GM12873 (cell line): ENCODE measurements at regions not wholly inside any gene's neighbourhood (a gene's known extent, or its start where the extent isn't known, plus 50 kb on each side); places are given as distances from the start of the nearest gene placed in this dataset.
A peak's percentile ranks its signal among the peaks of the same experiment; 100 is the strongest.

ENCODE experiments used
- TF ChIP-seq, protein P1 (sequence below): IDR thresholded peaks from 2 replicates; pipeline ENCODE4 v1.5.1; 2012; ENCODE audit warnings: low read depth, mild to moderate bottlenecking, moderate library complexity, low read length, control low read depth; ENCODE audit not compliant: insufficient read depth; ENCODE audit errors: missing control alignments

DNA sequence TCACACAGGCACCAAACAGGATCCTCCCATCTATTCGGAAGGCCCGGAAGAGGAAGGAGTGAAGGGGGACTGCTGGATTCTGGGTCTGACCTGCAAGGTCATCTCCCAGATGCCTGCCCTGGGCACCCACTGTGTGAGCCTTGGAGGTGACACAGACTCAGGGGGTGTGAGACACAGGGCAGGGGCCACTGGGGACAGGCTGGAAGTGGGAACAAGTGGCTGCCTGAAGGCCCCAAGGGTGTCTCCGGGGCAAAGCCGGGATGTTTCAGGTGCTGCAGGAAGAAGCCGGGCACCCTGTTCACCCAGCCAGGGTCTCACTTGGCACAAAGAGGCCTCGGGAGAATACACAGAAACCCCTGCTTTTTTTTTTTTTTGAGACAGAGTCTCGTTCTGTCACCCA lies 385.5 kb downstream of the CTTN start:
- TF ChIP-seq, protein P1, sequence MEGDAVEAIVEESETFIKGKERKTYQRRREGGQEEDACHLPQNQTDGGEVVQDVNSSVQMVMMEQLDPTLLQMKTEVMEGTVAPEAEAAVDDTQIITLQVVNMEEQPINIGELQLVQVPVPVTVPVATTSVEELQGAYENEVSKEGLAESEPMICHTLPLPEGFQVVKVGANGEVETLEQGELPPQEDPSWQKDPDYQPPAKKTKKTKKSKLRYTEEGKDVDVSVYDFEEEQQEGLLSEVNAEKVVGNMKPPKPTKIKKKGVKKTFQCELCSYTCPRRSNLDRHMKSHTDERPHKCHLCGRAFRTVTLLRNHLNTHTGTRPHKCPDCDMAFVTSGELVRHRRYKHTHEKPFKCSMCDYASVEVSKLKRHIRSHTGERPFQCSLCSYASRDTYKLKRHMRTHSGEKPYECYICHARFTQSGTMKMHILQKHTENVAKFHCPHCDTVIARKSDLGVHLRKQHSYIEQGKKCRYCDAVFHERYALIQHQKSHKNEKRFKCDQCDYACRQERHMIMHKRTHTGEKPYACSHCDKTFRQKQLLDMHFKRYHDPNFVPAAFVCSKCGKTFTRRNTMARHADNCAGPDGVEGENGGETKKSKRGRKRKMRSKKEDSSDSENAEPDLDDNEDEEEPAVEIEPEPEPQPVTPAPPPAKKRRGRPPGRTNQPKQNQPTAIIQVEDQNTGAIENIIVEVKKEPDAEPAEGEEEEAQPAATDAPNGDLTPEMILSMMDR: no peak

GRCh38 chr11:70785372-70785771 lies 387.0 kb downstream of the CTTN start:
- TF ChIP-seq, protein P1: no peak

DNA sequence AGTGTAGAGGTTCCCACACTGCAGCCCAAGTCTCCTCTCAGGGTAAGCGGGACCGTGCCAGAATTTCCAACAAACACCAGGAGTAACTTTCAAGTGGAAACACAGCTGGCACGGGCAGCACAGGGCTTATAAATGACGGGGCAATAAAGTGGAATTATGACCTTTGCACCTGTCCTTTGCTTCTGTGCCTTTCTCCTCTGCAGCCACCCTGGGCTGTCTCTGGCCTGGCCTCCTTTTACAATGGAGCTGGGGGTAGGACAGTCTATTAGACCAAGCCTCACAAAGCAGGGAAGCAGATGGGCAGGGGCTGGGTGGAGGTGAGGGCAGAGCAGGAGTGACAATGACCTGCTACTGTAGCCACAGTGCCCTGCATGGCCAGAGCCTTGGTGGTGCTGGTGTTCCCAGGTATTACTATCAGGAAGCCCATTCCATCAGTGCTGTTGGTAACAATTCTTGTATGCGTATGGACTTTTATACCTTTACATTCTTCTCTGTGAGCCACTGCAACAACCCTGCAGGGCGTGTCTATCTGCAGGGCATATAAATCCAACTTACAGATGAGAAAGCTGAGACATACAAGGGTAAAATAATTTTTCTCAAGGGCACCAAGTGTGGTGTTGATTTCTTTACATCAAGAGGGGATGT lies 387.8 kb downstream of the CTTN start:
- TF ChIP-seq, protein P1: no peak

GRCh38 chr11:70788248-70789022 lies 390.1 kb downstream of the CTTN start:
- TF ChIP-seq, protein P1: no peak

- TF ChIP-seq, protein P1: no peak
Observed at GRCh38 chr11:70790671-70791300, 392.5 kb downstream of the CTTN start.

DNA sequence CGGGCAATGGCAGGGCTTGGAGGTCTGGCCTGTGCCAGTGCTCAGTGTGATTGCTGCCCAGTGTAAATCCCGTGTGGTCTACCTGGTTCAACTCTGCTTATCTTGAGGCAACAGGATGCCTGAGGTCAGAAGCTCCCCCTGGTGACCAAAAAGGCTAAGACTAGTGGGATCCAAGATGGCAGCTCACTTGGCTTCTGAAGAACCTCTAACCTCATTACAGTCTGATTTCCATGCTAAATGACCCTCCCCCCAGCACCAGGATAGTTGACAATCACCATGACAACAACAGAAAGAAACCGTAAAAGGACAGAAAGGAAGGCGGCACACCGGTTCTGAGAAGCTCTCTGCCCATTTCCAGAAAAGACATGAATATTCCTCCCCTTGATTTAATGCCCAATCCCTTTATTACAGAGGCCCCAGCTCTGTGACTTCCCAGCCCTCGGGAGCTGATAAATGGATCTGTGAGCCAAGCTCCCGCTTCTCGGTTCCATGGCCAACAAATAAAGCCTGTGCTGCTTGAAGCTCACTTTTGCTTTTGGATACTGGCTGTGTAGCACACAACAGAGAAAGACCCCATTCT lies 398.4 kb downstream of the CTTN start:
- TF ChIP-seq, protein P1: peak; percentile 29

- TF ChIP-seq, protein P1: no peak
Observed at GRCh38 chr11:70798296-70798695, 400.0 kb downstream of the CTTN start.
